HL-60 (cell line): ENCODE measurements at regions not wholly inside any gene's neighbourhood (a gene's known extent, or its start where the extent isn't known, plus 50 kb on each side); places are given as distances from the start of the nearest gene placed in this dataset.

Experiments used
- DNase-seq, 2 experiments: peaks; one replicate each; pipeline ENCODE4 v3.0.0-alpha.2; 2010 to 2020; ENCODE audit warnings: low read depth in 1 of 2, low spot score in 1 of 2
- H3K27ac ChIP-seq: fragments of 250-450 bp; sonication (Bioruptor Pico); replicated peaks from 2 replicates; pipeline ENCODE4 v1.5.1; 2020; ENCODE audit warnings: mild to moderate bottlenecking, moderate library complexity
- H3K27me3 ChIP-seq: fragments of 250-450 bp; sonication (Bioruptor Pico); 2 replicates; pipeline ENCODE4 v1.5.1; 2021; ENCODE audit warnings: mild to moderate bottlenecking, moderate library complexity; ENCODE audit not compliant: insufficient read depth, poor library complexity, severe bottlenecking
- H3K4me3 ChIP-seq: replicated peaks from 2 replicates; pipeline ENCODE4 v1.5.1; 2011; ENCODE audit warnings: mild to moderate bottlenecking, control low read depth, low read length; ENCODE audit not compliant: insufficient read depth
- CTCF ChIP-seq: IDR thresholded peaks from one replicate; pipeline ENCODE4 v1.5.1; 2011; ENCODE audit warnings: low read length, control low read depth, inconsistent platforms; ENCODE audit not compliant: insufficient read depth
- GABPA ChIP-seq: IDR thresholded peaks from 2 replicates; pipeline ENCODE4 v1.6.1; 2012; ENCODE audit warnings: low read depth
- POLR2AphosphoS5 ChIP-seq: IDR thresholded peaks from 2 replicates; pipeline ENCODE4 v1.6.1; 2012; ENCODE audit warnings: low read depth
- REST ChIP-seq: IDR thresholded peaks from 2 replicates; pipeline ENCODE4 v1.6.1; 2012; ENCODE audit warnings: low read depth; ENCODE audit not compliant: insufficient replicate concordance
- SPI1 ChIP-seq: IDR thresholded peaks from 2 replicates; pipeline ENCODE4 v1.6.1; 2012; ENCODE audit warnings: low read depth, mild to moderate bottlenecking, borderline replicate concordance

GRCh38 chr14:58770491-58770982, 132.8 kb downstream of the DACT1 start:
- Histone ChIP-seq H3K27me3 (no peaks in the 10 kb centered on the region), H3K4me3 (no peak overlapping the region), H3K27ac (no peak overlapping the region)
- TF ChIP-seq SPI1 (no peak), GABPA (no peak), CTCF (no peak), POLR2AphosphoS5 (no peak), REST (no peak)
- DNase-seq, result no peak

GRCh38 chr14:58771016-58771415, 133.3 kb downstream of the DACT1 start:
- DNase-seq, result no peak
- H3K27ac ChIP-seq, result no peak overlapping the region
- H3K4me3 ChIP-seq, result no peak overlapping the region
- H3K27me3 ChIP-seq, result no peaks in the 10 kb centered on the region
- TF ChIP-seq CTCF (no peak), GABPA (no peak)

- no peak overlapping the region for H3K4me3 ChIP-seq
- TF ChIP-seq SPI1, result no peak
- TF ChIP-seq CTCF, result no peak
- no peaks in the 10 kb centered on the region for H3K27me3 ChIP-seq
- no peak for DNase-seq
- H3K27ac ChIP-seq, result no peak overlapping the region
Observed at GRCh38 chr14:58772116-58772515, 134.4 kb downstream of the DACT1 start.

GRCh38 chr14:58772794-58773620, 135.2 kb downstream of the DACT1 start:
- Histone ChIP-seq H3K27me3 (no peaks in the 10 kb centered on the region), H3K4me3 (no peak overlapping the region), H3K27ac (no peak overlapping the region)
- TF ChIP-seq GABPA (no peak), POLR2AphosphoS5 (no peak), SPI1 (no peak), REST (no peak), CTCF (no peak)
- no peak for DNase-seq
